IPS DF 6.9 (cell line): ENCODE measurements at regions not wholly inside any gene's neighbourhood (a gene's known extent, or its start where the extent isn't known, plus 50 kb on each side); places are given as distances from the start of the nearest gene placed in this dataset.
A peak's percentile ranks its signal among the peaks of the same experiment; 100 is the strongest.

ENCODE experiments used
- DNase-seq: peaks from one replicate; pipeline ENCODE4 v3.0.0-alpha.2; 2013; ENCODE audit warnings: low read depth, low spot score
- H3K27ac ChIP-seq: one replicate; pipeline ENCODE4 v1.5.1; 2013; ENCODE audit warnings: low read length, control low read depth
- H3K27me3 ChIP-seq: 2 replicates; pipeline ENCODE4 v1.6.1; 2013; ENCODE audit warnings: mild to moderate bottlenecking, low read length; ENCODE audit not compliant: control insufficient read depth, insufficient read depth
- H3K36me3 ChIP-seq: 2 replicates; pipeline ENCODE4 v1.6.1; 2013; ENCODE audit warnings: low read length; ENCODE audit not compliant: control insufficient read depth, insufficient read depth
- H3K4me1 ChIP-seq: 2 replicates; pipeline ENCODE4 v1.6.1; 2013; ENCODE audit warnings: low read length; ENCODE audit not compliant: control insufficient read depth, insufficient read depth
- H3K4me3 ChIP-seq: 2 replicates; pipeline ENCODE4 v1.5.1; 2013; ENCODE audit warnings: mild to moderate bottlenecking, low read length
- H3K9me3 ChIP-seq: 2 replicates; pipeline ENCODE4 v1.6.1; 2013; ENCODE audit warnings: low read length, inconsistent platforms; ENCODE audit not compliant: control insufficient read depth, insufficient read depth
- WGBS: extraction: QIAGEN DNeasy Blood & Tissue Kit; methylation state at CpG from one replicate; pipeline ENCODE4 v1.1.7; 2013; ENCODE audit warnings: mixed read lengths, missing lambda C conversion rate; ENCODE audit not compliant: insufficient read length, insufficient coverage; 5-methylcytosine and 5-hydroxymethylcytosine counted together

- no peaks in the 10 kb centered on the region for H3K36me3 ChIP-seq
- H3K4me3 ChIP-seq = peak overlapping the region; percentile 27; the same call in 1 of the 2 replicates
- no CpG with 5 or more reads among the region's 23 CpGs for WGBS
- no peak for DNase-seq
- no peaks in the 10 kb centered on the region for H3K9me3 ChIP-seq
- H3K4me1 ChIP-seq = no peaks in the 10 kb centered on the region; the same call in 1 of the 2 replicates
- no peak overlapping the region for H3K27ac ChIP-seq
- H3K27me3 ChIP-seq = peaks cover 61% of the 10 kb centered on the region
Observed at GRCh38 chr6:105991561-105992314, 94.4 kb upstream of the PRDM1 start.

- DNase-seq = no peak
Observed at GRCh38 chr6:105990151-105990550, 96.0 kb upstream of the PRDM1 start.

GRCh38 chr6:105988812-105989577, 97.1 kb upstream of the PRDM1 start:
- DNase-seq = no peak
- Histone ChIP-seq H3K4me3 (no peak overlapping the region), H3K4me1 (no peaks in the 10 kb centered on the region; the same call in 1 of the 2 replicates), H3K9me3 (no peaks in the 10 kb centered on the region), H3K27ac (no peak overlapping the region), H3K27me3 (peaks cover 67% of the 10 kb centered on the region), H3K36me3 (no peaks in the 10 kb centered on the region)
- WGBS = no CpG with 5 or more reads among the region's 5 CpGs

More at GRCh38 chr6:105990151-105990550, 96.0 kb upstream of the PRDM1 start:
- Histone ChIP-seq H3K36me3 (no peaks in the 10 kb centered on the region), H3K27ac (no peak overlapping the region), H3K9me3 (no peaks in the 10 kb centered on the region), H3K27me3 (peaks cover 69% of the 10 kb centered on the region), H3K4me1 (no peaks in the 10 kb centered on the region; the same call in 1 of the 2 replicates), H3K4me3 (no peak overlapping the region)

- DNase-seq = no peak
- Histone ChIP-seq H3K36me3 (no peaks in the 10 kb centered on the region), H3K4me1 (no peaks in the 10 kb centered on the region; the same call in 1 of the 2 replicates), H3K27me3 (peaks cover 60% of the 10 kb centered on the region), H3K4me3 (no peak overlapping the region), H3K27ac (no peak overlapping the region), H3K9me3 (no peaks in the 10 kb centered on the region)
Observed at GRCh38 chr6:105988321-105988720, 97.8 kb upstream of the PRDM1 start.

GRCh38 chr6:105987516-105987915, 98.6 kb upstream of the PRDM1 start:
- no peaks in the 10 kb centered on the region for H3K36me3 ChIP-seq
- no peak for DNase-seq
- no CpG with 5 or more reads among the region's 1 CpG for WGBS
- H3K4me1 ChIP-seq = no peaks in the 10 kb centered on the region; the same call in 1 of the 2 replicates
- H3K9me3 ChIP-seq = no peaks in the 10 kb centered on the region
- no peak overlapping the region for H3K4me3 ChIP-seq
- H3K27ac ChIP-seq = no peak overlapping the region
- H3K27me3 ChIP-seq = peaks cover 65% of the 10 kb centered on the region

- Histone ChIP-seq H3K36me3 (no peaks in the 10 kb centered on the region), H3K27me3 (peaks cover 68% of the 10 kb centered on the region), H3K4me1 (no peaks in the 10 kb centered on the region; the same call in 1 of the 2 replicates), H3K27ac (no peak overlapping the region), H3K4me3 (no peak overlapping the region), H3K9me3 (no peaks in the 10 kb centered on the region)
- no CpG with 5 or more reads among the region's 1 CpG for WGBS
- no peak for DNase-seq
Observed at GRCh38 chr6:105986998-105987397, 99.1 kb upstream of the PRDM1 start.

- H3K36me3 ChIP-seq = no peaks in the 10 kb centered on the region
- H3K4me1 ChIP-seq = no peaks in the 10 kb centered on the region; the same call in 1 of the 2 replicates
- no CpG with 5 or more reads among the region's 48 CpGs for WGBS
- H3K27me3 ChIP-seq = peaks cover 72% of the 10 kb centered on the region
- no peak for DNase-seq
- no peaks in the 10 kb centered on the region for H3K9me3 ChIP-seq
- H3K27ac ChIP-seq = no peak overlapping the region
- H3K4me3 ChIP-seq = peak overlapping the region; percentile 38; the same call in 1 of the 2 replicates
Observed at GRCh38 chr6:105985816-105986632, 100.1 kb upstream of the PRDM1 start.

GRCh38 chr6:105985098-105985815, 100.9 kb upstream of the PRDM1 start:
- no peaks in the 10 kb centered on the region for H3K36me3 ChIP-seq
- H3K4me1 ChIP-seq = no peaks in the 10 kb centered on the region; the same call in 1 of the 2 replicates
- no peak overlapping the region for H3K27ac ChIP-seq
- WGBS = no CpG with 5 or more reads among the region's 5 CpGs
- H3K27me3 ChIP-seq = peaks cover 75% of the 10 kb centered on the region
- no peak for DNase-seq
- H3K4me3 ChIP-seq = no peak overlapping the region
- no peaks in the 10 kb centered on the region for H3K9me3 ChIP-seq

GRCh38 chr6:105983763-105984162, 102.4 kb upstream of the PRDM1 start:
- Histone ChIP-seq H3K27ac (no peak overlapping the region), H3K9me3 (no peaks in the 10 kb centered on the region), H3K27me3 (peaks cover 62% of the 10 kb centered on the region), H3K36me3 (no peaks in the 10 kb centered on the region), H3K4me1 (no peaks in the 10 kb centered on the region; the same call in 1 of the 2 replicates), H3K4me3 (no peak overlapping the region)
- DNase-seq = no peak
